Stimulated activated CD4-positive, alpha-beta T cell treated with anti-CD3 and anti-CD28 coated beads, Interleukin-1b, Interleukin-23, amount 100 ng/mL, for 48 hours (primary cell): ENCODE measurements at regions not wholly inside any gene's neighbourhood (a gene's known extent, or its start where the extent isn't known, plus 50 kb on each side); places are given as distances from the start of the nearest gene placed in this dataset.

Experiments
- DNase-seq: peaks from one replicate; pipeline ENCODE4 v3.0.0-alpha.2; 2020

GRCh38 chr6:1053586-1053985 is 258.3 kb upstream of the FOXQ1 start:
- no peak for DNase-seq

DNA sequence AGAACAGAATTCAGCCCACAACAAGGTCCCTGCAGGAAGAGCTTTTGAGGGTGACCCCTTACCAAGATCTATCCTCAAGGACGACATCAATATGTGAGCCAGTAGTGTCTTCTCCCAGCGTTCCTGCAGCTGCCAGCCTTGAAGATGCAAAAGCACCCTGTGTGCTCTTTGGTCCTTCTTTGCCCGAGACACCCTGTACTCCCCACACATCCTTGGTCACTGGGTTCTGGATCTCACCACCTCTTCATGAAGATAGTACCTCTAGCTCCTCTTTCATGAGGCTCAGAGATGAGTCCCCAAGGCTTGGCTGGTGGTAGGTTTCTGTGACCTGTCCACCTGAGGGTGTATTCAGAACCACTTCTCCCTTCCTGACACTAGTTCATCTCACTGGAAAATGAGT is 259.6 kb upstream of the FOXQ1 start:
- no peak for DNase-seq

DNA sequence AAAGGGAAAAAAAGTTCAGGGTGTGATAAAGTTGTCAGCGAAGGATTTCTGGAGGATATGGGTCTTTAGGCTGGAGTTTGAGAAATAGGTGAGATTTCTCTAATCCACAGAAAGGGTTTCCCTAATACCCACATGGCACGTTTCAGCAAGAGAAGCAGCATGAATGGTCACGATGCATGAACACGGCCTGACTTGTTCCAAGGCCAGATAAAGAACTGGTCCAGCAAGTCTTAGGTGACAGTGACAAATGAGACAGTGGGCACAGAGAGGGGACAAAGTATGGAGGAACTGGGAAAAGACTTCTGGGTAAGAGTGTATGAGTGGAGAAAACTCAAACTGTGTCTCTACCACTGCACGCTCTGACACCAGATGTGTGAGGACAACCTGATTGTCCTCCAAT is 262.0 kb upstream of the FOXQ1 start:
- no peak for DNase-seq

DNA sequence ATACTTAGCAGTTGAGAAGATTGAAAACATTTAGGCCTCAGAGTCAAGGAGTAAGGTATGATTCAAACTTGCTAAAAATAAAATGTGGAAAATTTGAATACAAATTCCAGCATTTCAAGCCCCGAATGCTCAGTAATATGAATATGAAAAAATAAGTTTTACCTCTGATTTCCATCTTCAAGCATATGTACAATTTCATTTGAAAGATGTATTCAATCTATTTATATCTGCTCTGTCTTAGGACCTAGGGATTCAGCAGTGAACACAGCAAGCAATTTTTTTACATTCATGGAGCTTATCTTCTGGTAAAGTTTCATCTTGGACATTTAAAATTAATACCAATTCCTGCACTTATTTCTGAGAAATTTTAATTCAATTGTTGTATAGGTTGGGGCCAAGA is 262.7 kb upstream of the FOXQ1 start:
- DNase-seq = no peak

- no peak for DNase-seq
Observed at GRCh38 chr6:1047981-1048541, 263.8 kb upstream of the FOXQ1 start.

GRCh38 chr6:1045239-1045638 is 266.7 kb upstream of the FOXQ1 start:
- DNase-seq = no peak

GRCh38 chr6:1044040-1044836 is 267.7 kb upstream of the FOXQ1 start:
- DNase-seq = no peak

GRCh38 chr6:1043458-1043836 is 268.5 kb upstream of the FOXQ1 start:
- no peak for DNase-seq

GRCh38 chr6:1042583-1043457 is 269.1 kb upstream of the FOXQ1 start:
- no peak for DNase-seq

DNA sequence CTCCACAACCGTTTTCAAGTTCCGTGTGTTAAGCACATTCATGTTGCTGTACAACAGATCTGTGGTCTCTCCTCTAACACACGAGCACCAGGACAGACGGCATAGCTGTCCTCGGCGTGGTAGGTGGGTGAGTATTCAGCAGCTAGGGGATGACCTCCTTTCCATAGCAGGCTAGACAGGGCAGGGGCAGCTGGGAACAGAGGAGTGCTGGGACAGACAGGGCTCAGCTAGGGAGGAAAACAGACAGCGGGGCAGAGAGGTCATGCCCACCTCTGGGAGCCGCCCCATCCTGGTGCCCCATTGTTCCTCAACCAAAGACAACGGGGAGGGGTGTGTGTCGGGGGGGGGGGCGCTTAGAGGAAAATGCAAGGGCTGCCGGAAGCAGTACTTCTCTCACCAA is 271.5 kb upstream of the FOXQ1 start:
- no peak for DNase-seq

DNA sequence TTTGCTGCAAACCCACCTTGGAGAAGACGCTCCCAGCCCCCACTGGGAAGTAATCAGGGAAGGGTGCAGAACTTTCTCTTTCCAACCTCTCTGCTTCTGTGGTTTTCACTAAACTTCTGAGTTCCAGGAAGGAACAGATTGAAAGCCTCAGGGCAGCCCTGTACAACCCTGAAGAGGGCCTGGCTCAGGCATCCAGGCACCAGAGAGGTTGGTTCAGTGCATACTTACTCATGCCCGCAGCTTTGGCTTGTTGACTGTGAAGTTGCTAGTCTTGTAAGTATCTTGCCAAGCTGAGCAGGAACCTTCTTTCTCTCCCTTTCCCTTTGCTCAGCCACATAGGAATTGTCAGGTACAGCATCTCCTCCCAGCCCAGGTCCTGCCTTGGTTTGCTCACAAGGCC is 272.2 kb upstream of the FOXQ1 start:
- DNase-seq = no peak

DNA sequence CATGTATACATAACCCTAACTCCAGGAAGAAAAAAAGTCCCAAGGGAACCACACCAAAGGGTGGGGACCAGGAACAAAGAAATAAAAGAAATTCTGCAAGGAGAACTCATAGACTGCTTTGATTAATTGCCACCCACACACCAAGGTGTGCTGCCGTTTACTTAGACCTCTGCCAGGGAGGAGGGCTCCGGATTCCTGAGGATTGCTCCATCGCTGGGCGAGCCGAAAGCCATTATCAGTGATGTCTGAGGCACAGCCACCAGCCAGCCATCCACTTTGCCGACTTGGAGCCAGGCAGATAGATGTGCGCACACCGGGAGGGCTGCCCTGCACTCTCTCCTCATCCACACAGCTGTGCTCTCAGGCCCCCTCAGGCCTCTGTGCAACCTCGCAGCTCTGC is 272.7 kb upstream of the FOXQ1 start:
- DNase-seq = no peak

- DNase-seq = no peak
Observed at GRCh38 chr6:1037430-1038202, 274.3 kb upstream of the FOXQ1 start.

DNA sequence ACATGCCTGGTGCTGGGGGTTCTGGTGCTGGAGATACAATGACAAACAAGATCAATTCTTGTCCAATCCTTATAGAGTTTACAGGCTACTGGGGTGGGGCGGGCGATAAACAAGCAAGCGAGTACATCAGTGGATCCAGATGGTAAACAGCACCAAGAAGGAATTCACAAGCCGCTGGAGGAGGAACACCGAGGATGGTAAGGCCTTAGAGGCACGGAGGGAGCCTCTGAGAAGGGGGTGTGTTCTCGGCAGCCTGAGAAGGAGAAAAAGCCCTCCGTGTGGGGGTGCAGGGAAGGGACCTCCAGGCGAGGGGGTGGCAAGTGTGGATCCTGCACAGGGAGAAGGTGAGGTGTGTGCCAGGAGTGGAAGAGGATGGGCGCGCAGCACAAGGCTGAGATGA is 276.5 kb upstream of the FOXQ1 start:
- DNase-seq = no peak

- no peak for DNase-seq
Observed at GRCh38 chr6:1031720-1032119, 280.2 kb upstream of the FOXQ1 start.

GRCh38 chr6:1029141-1029540 is 282.8 kb upstream of the FOXQ1 start:
- no peak for DNase-seq

GRCh38 chr6:1028723-1029122 is 283.2 kb upstream of the FOXQ1 start:
- DNase-seq = no peak

DNA sequence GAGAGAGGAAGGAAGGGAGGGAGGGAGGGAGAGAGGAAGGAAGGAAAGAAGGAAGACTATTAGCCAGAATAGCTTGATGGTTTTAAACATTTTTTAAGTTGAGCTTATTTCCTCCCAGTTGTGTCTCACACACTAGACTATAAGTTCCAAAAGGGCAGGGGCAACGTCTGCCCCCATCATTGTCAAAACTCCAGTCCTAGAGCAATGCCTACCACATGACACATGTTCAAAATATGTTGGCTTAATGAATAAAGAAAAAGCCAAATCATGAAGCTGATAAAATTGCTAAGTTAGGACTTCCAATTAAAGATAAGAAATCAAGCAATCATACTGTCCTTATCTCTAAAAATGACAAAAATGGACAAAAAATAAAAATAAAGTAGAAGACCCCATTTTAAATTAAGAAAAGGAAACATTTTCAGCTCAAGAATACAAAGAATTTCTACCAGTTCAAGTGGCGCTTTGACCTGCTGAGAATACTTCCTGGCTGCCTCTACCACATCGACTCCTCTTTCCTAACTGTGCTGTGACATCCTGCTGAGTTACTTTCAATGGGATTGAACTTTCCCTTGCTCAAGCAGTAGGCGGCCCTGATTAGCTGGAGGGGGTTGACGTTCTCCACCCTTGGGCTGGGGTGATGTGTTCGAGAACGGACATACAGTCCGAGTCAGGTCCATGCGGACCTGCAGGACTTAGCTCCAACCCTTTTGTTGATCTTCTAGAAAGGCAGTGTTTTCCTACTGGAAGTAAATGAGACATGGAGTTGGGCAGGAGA is 283.9 kb upstream of the FOXQ1 start:
- DNase-seq = no peak

DNA sequence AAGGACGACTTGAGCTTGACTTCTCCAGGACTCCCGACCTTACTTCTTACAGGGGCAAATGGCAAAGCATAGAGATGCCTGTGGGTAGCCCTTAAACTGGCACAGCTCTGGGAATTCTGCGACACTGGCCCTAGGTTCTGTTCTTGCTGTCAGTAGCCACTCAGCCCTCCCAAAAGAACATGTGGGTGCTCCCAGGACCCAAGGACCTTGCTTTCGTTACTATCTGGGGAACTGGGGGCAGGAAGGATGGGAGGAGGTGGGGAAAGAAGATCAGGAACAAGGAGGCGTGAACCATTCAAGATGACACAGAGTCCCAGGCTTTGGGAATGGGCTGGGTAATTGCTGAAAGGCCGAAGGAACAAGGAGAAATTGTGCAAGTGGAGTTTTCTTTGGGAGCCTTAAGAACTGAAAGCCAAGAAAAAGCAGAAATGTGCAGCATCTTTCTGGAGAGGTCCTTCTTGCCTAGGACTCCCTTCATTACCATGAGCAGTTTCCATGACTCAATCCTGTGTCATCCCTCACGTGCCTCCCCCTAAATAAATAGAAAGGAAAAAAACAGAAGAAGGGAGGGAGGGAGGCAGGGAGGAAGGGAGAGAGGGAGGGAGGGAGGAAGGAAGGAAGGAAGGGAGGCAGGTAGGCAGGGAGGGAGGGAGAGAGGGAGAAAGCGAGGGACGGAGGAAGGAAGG is 284.6 kb upstream of the FOXQ1 start:
- no peak for DNase-seq

DNA sequence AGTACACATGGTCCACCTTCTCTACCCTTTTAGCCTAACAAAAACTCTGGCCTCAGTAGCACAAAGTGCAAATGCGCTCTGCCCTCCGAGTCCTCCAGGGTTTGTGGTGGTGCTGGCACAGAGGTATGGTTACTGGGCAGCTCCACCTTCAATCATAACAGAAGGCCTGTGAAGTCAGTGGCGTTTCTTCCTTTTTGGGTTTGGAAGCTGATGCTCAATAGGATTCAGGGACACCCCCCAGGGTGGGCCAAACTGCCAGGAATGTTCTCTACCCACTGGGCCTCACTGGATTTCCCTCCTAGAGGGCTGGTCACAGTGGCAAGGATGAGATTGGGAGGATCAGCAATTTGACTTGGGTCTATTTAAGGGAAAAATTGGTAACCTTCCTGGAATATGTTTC is 286.1 kb upstream of the FOXQ1 start:
- no peak for DNase-seq

GRCh38 chr6:1024587-1024986 is 287.3 kb upstream of the FOXQ1 start:
- DNase-seq = no peak

GRCh38 chr6:1024161-1024560 is 287.7 kb upstream of the FOXQ1 start:
- DNase-seq = no peak
